Activated CD4-positive, alpha-beta memory T cell treated with anti-CD3 and anti-CD28 coated beads for 36 hours (primary cell): ENCODE measurements at regions not wholly inside any gene's neighbourhood (a gene's known extent, or its start where the extent isn't known, plus 50 kb on each side); places are given as distances from the start of the nearest gene placed in this dataset.

ENCODE experiments used
- CTCF ChIA-PET: fragments of 350-600 bp; sonication (Branson Sonifier 250); formaldehyde crosslinking; loops from one replicate; lab custom pipeline; 2021; ENCODE audit warnings: antibody characterized with exemption, inconsistent platforms; lab: Charles Lee
- POLR2A ChIA-PET: fragments of 350-600 bp; sonication (Branson Sonifier 250); formaldehyde crosslinking; loops from one replicate; lab custom pipeline; 2021; ENCODE audit warnings: antibody characterized with exemption; lab: Charles Lee
- DNase-seq: peaks from one replicate; pipeline ENCODE4 v3.0.0-alpha.2; 2020
- H3K27ac Mint-ChIP-seq: one replicate; pipeline ENCODE4 v1.8.0; 2021; ENCODE audit warnings: mixed read lengths
- H3K27me3 Mint-ChIP-seq: one replicate; pipeline ENCODE4 v1.8.0; 2021; ENCODE audit warnings: mixed read lengths
- H3K36me3 Mint-ChIP-seq: one replicate; pipeline ENCODE4 v1.8.0; 2021; ENCODE audit warnings: mixed read lengths
- H3K4me1 Mint-ChIP-seq: one replicate; pipeline ENCODE4 v1.8.0; 2021; ENCODE audit warnings: low read depth, mixed read lengths
- H3K4me3 Mint-ChIP-seq: one replicate; pipeline ENCODE4 v1.8.0; 2021; ENCODE audit warnings: mild to moderate bottlenecking, mixed read lengths
- H3K9me3 Mint-ChIP-seq: one replicate; pipeline ENCODE4 v1.8.0; 2021; ENCODE audit warnings: mixed read lengths
- intact Hi-C: fragments of 100-400 bp; cut with micrococcal nuclease; formaldehyde crosslinking; loops from one replicate; pipeline ENCODE4 v1.15.1; 2023

- no peak for DNase-seq
- peaks cover 51% of the 10 kb centered on the region for H3K4me1 Mint-ChIP-seq
- no peak overlapping the region for H3K27ac Mint-ChIP-seq
- CTCF ChIA-PET: interaction anchor here (1.0 kb wide), 1 partner anchor 141 kb away, joined by 3 read pairs; no protein-coding TSS in a partner anchor
- no peak overlapping the region for H3K4me3 Mint-ChIP-seq
- peaks cover 2% of the 10 kb centered on the region for H3K27me3 Mint-ChIP-seq
- no peaks in the 10 kb centered on the region for H3K36me3 Mint-ChIP-seq
- POLR2A ChIA-PET: interaction anchor here (0.5 to 1.4 kb wide), 2 partner anchors 141 to 250 kb away, joined by 3 read pairs; no protein-coding TSS in a partner anchor
- H3K9me3 Mint-ChIP-seq: no peaks in the 10 kb centered on the region
- intact Hi-C loops: no loop called here
Observed at GRCh38 chr21:35345954-35346353, 296.9 kb upstream of the RUNX1 start.

GRCh38 chr21:35344582-35344981 lies 295.5 kb upstream of the RUNX1 start:
- Mint-ChIP-seq H3K4me3 (no peak overlapping the region), H3K27me3 (no peaks in the 10 kb centered on the region), H3K9me3 (no peaks in the 10 kb centered on the region), H3K36me3 (no peaks in the 10 kb centered on the region), H3K27ac (peak overlapping the region; percentile 98), H3K4me1 (peaks cover 51% of the 10 kb centered on the region)
- CTCF ChIA-PET: no interaction called here
- DNase-seq: no peak
- POLR2A ChIA-PET: no interaction called here
- intact Hi-C loops: loop anchor here (5.0 kb wide), 3 partner anchors 48 to 627 kb away; no protein-coding TSS in a partner anchor

GRCh38 chr21:35343046-35343819 lies 294.1 kb upstream of the RUNX1 start:
- POLR2A ChIA-PET: interaction anchor here (1.0 kb wide), 2 partner anchors 8 to 292 kb away, joined by 3 read pairs; no protein-coding TSS in a partner anchor
- no peaks in the 10 kb centered on the region for H3K27me3 Mint-ChIP-seq
- peaks cover 1% of the 10 kb centered on the region for H3K36me3 Mint-ChIP-seq
- peak; percentile 35 for DNase-seq
- intact Hi-C loops: loop anchor here (1.0 to 5.0 kb wide), 16 partner anchors 8 to 626 kb away; no protein-coding TSS in a partner anchor
- peaks cover 53% of the 10 kb centered on the region for H3K4me1 Mint-ChIP-seq
- CTCF ChIA-PET: no interaction called here
- peak overlapping the region; percentile 62 for H3K4me3 Mint-ChIP-seq
- peak overlapping the region; percentile 98 for H3K27ac Mint-ChIP-seq
- peaks cover 2% of the 10 kb centered on the region for H3K9me3 Mint-ChIP-seq

- Mint-ChIP-seq H3K27me3 (no peaks in the 10 kb centered on the region), H3K4me3 (peak overlapping the region; percentile 62), H3K36me3 (peaks cover 6% of the 10 kb centered on the region), H3K4me1 (peaks cover 52% of the 10 kb centered on the region), H3K27ac (peak overlapping the region; percentile 98), H3K9me3 (peaks cover 2% of the 10 kb centered on the region)
- ChIA-PET CTCF (interaction anchor here (0.7 kb wide), 1 partner anchor 15 kb away, joined by 4 read pairs; no protein-coding TSS in a partner anchor), POLR2A (interaction anchor here (0.6 to 1.0 kb wide), 4 partner anchors 9 to 649 kb away, joined by 3 to 4 read pairs (median 3); no protein-coding TSS in a partner anchor)
- intact Hi-C loops: loop anchor here (1.0 to 5.0 kb wide), 12 partner anchors 50 to 625 kb away; no protein-coding TSS in a partner anchor
- peak; percentile 66 for DNase-seq
Observed at GRCh38 chr21:35342440-35342839, 293.3 kb upstream of the RUNX1 start.

- peak; percentile 25 for DNase-seq
- Mint-ChIP-seq H3K4me3 (no peak overlapping the region), H3K9me3 (peaks cover 2% of the 10 kb centered on the region), H3K27ac (no peak overlapping the region), H3K4me1 (peaks cover 60% of the 10 kb centered on the region), H3K36me3 (peaks cover 6% of the 10 kb centered on the region), H3K27me3 (no peaks in the 10 kb centered on the region)
- ChIA-PET CTCF (no interaction called here), POLR2A (no interaction called here)
- intact Hi-C loops: loop anchor here (5.0 kb wide), 3 partner anchors 52 to 623 kb away; no protein-coding TSS in a partner anchor
Observed at GRCh38 chr21:35340273-35340672, 291.2 kb upstream of the RUNX1 start.

GRCh38 chr21:35338881-35339632 lies 290.0 kb upstream of the RUNX1 start:
- peaks cover 6% of the 10 kb centered on the region for H3K36me3 Mint-ChIP-seq
- no peak overlapping the region for H3K4me3 Mint-ChIP-seq
- intact Hi-C loops: no loop called here
- no peak overlapping the region for H3K27ac Mint-ChIP-seq
- no peak for DNase-seq
- peaks cover 2% of the 10 kb centered on the region for H3K9me3 Mint-ChIP-seq
- CTCF ChIA-PET: interaction anchor here (1.3 kb wide), 1 partner anchor 12 kb away, joined by 4 read pairs; no protein-coding TSS in a partner anchor
- no peaks in the 10 kb centered on the region for H3K27me3 Mint-ChIP-seq
- POLR2A ChIA-PET: no interaction called here
- H3K4me1 Mint-ChIP-seq: peaks cover 55% of the 10 kb centered on the region

- Mint-ChIP-seq H3K36me3 (peaks cover 6% of the 10 kb centered on the region), H3K9me3 (peaks cover 2% of the 10 kb centered on the region), H3K27ac (peak overlapping the region; percentile 6), H3K27me3 (no peaks in the 10 kb centered on the region), H3K4me3 (no peak overlapping the region), H3K4me1 (peaks cover 47% of the 10 kb centered on the region)
- ChIA-PET CTCF (interaction anchor here (1.3 to 1.4 kb wide), 2 partner anchors 12 to 19 kb away, joined by 4 read pairs; no protein-coding TSS in a partner anchor), POLR2A (no interaction called here)
- DNase-seq: no peak
- intact Hi-C loops: no loop called here
Observed at GRCh38 chr21:35338281-35338680, 289.2 kb upstream of the RUNX1 start.

GRCh38 chr21:35337573-35337972 lies 288.5 kb upstream of the RUNX1 start:
- peaks cover 6% of the 10 kb centered on the region for H3K36me3 Mint-ChIP-seq
- no peaks in the 10 kb centered on the region for H3K27me3 Mint-ChIP-seq
- no peak overlapping the region for H3K4me3 Mint-ChIP-seq
- intact Hi-C loops: no loop called here
- H3K4me1 Mint-ChIP-seq: peaks cover 45% of the 10 kb centered on the region
- POLR2A ChIA-PET: no interaction called here
- CTCF ChIA-PET: interaction anchor here (1.3 to 1.4 kb wide), 2 partner anchors 13 to 20 kb away, joined by 4 read pairs; no protein-coding TSS in a partner anchor
- no peak for DNase-seq
- H3K27ac Mint-ChIP-seq: peak overlapping the region; percentile 6
- H3K9me3 Mint-ChIP-seq: peaks cover 2% of the 10 kb centered on the region

- H3K27ac Mint-ChIP-seq: peak overlapping the region; percentile 77
- peaks cover 36% of the 10 kb centered on the region for H3K4me1 Mint-ChIP-seq
- CTCF ChIA-PET: no interaction called here
- peak; percentile 29 for DNase-seq
- H3K36me3 Mint-ChIP-seq: peaks cover 6% of the 10 kb centered on the region
- H3K27me3 Mint-ChIP-seq: no peaks in the 10 kb centered on the region
- peak overlapping the region; percentile 7 for H3K4me3 Mint-ChIP-seq
- intact Hi-C loops: no loop called here
- H3K9me3 Mint-ChIP-seq: peaks cover 2% of the 10 kb centered on the region
- POLR2A ChIA-PET: no interaction called here
Observed at GRCh38 chr21:35336534-35336933, 287.4 kb upstream of the RUNX1 start.

- Mint-ChIP-seq H3K27ac (peak overlapping the region; percentile 77), H3K4me1 (peaks cover 35% of the 10 kb centered on the region), H3K9me3 (peaks cover 3% of the 10 kb centered on the region), H3K27me3 (no peaks in the 10 kb centered on the region), H3K4me3 (peak overlapping the region; percentile 7), H3K36me3 (peaks cover 6% of the 10 kb centered on the region)
- DNase-seq: peak; percentile 35
- intact Hi-C loops: no loop called here
- POLR2A ChIA-PET: interaction anchor here (0.6 kb wide), 1 partner anchor 22 kb away, joined by 3 read pairs; no protein-coding TSS in a partner anchor
- CTCF ChIA-PET: no interaction called here
Observed at GRCh38 chr21:35335951-35336446, 286.9 kb upstream of the RUNX1 start.

GRCh38 chr21:35333831-35334618 lies 284.9 kb upstream of the RUNX1 start:
- Mint-ChIP-seq H3K4me3 (no peak overlapping the region), H3K9me3 (peaks cover 2% of the 10 kb centered on the region), H3K36me3 (peaks cover 5% of the 10 kb centered on the region), H3K4me1 (peaks cover 27% of the 10 kb centered on the region), H3K27ac (no peak overlapping the region), H3K27me3 (no peaks in the 10 kb centered on the region)
- POLR2A ChIA-PET: no interaction called here
- CTCF ChIA-PET: no interaction called here
- no peak for DNase-seq
- intact Hi-C loops: no loop called here
